Effector memory CD4-positive, alpha-beta T cell (primary cell): ENCODE measurements at regions not wholly inside any gene's neighbourhood (a gene's known extent, or its start where the extent isn't known, plus 50 kb on each side); places are given as distances from the start of the nearest gene placed in this dataset.

ENCODE experiments used
- DNase-seq, 3 donors: peaks; one replicate each; pipeline ENCODE4 v3.0.0-alpha.2; 2020
- H3K27ac ChIP-seq: 2 replicates; pipeline ENCODE4 v1.7.0; 2013; ENCODE audit warnings: mild to moderate bottlenecking, low read length, moderate library complexity; ENCODE audit not compliant: insufficient read depth, poor library complexity, severe bottlenecking
- H3K27me3 ChIP-seq: replicated peaks from 2 replicates; pipeline ENCODE4 v1.7.0; 2013; ENCODE audit warnings: mild to moderate bottlenecking, low read length; ENCODE audit not compliant: insufficient read depth, control insufficient read depth, poor library complexity, severe bottlenecking
- H3K36me3 ChIP-seq: 2 replicates; pipeline ENCODE4 v1.7.0; 2013; ENCODE audit warnings: mild to moderate bottlenecking, low read length, moderate library complexity; ENCODE audit not compliant: control insufficient read depth, insufficient read depth
- H3K4me1 ChIP-seq: 2 replicates; pipeline ENCODE4 v1.7.0; 2013; ENCODE audit warnings: low read length, mild to moderate bottlenecking; ENCODE audit not compliant: control insufficient read depth, insufficient read depth, poor library complexity, severe bottlenecking
- H3K4me3 ChIP-seq: 2 replicates; pipeline ENCODE4 v1.7.0; 2013; ENCODE audit warnings: low read length, low read depth, mild to moderate bottlenecking; ENCODE audit not compliant: insufficient read depth, poor library complexity, severe bottlenecking
- H3K9me3 ChIP-seq: 2 replicates; pipeline ENCODE4 v1.7.0; 2013; ENCODE audit warnings: mild to moderate bottlenecking, low read length, moderate library complexity; ENCODE audit not compliant: control insufficient read depth

GRCh38 chr1:101290922-101291561 lies 54.2 kb downstream of the S1PR1 start:
- H3K27ac ChIP-seq, result peak overlapping the region; percentile 31

GRCh38 chr1:101291562-101292380 lies 55.0 kb downstream of the S1PR1 start:
- Histone ChIP-seq H3K4me3 (no peak overlapping the region), H3K27me3 (no peaks in the 10 kb centered on the region)
- peak in 2 of 3 donors; percentile 10 to 17 for DNase-seq

More at GRCh38 chr1:101290922-101291561, 54.2 kb downstream of the S1PR1 start:
- no peaks in the 10 kb centered on the region for H3K36me3 ChIP-seq
- H3K4me3 ChIP-seq, result no peak overlapping the region
- H3K4me1 ChIP-seq, result peaks cover 63% of the 10 kb centered on the region
- DNase-seq, result no peak
- no peaks in the 10 kb centered on the region for H3K9me3 ChIP-seq
- H3K27me3 ChIP-seq, result no peaks in the 10 kb centered on the region

GRCh38 chr1:101293461-101294051 lies 56.7 kb downstream of the S1PR1 start:
- DNase-seq, result peak; percentile 38 to 52 (median 44)
- H3K36me3 ChIP-seq, result no peaks in the 10 kb centered on the region
- H3K27ac ChIP-seq, result peak overlapping the region; percentile 42

More at GRCh38 chr1:101291562-101292380, 55.0 kb downstream of the S1PR1 start:
- Histone ChIP-seq H3K27ac (peak overlapping the region; percentile 28), H3K9me3 (no peaks in the 10 kb centered on the region), H3K36me3 (no peaks in the 10 kb centered on the region), H3K4me1 (peaks cover 58% of the 10 kb centered on the region)

GRCh38 chr1:101295209-101295608 lies 58.4 kb downstream of the S1PR1 start:
- peaks cover 53% of the 10 kb centered on the region for H3K4me1 ChIP-seq
- no peaks in the 10 kb centered on the region for H3K36me3 ChIP-seq
- no peak overlapping the region for H3K4me3 ChIP-seq
- peak overlapping the region; percentile 58 for H3K27ac ChIP-seq
- H3K27me3 ChIP-seq, result no peaks in the 10 kb centered on the region
- H3K9me3 ChIP-seq, result no peaks in the 10 kb centered on the region
- peak in 1 of 3 donors; percentile 37 for DNase-seq

More at GRCh38 chr1:101293461-101294051, 56.7 kb downstream of the S1PR1 start:
- no peaks in the 10 kb centered on the region for H3K27me3 ChIP-seq
- peaks cover 55% of the 10 kb centered on the region for H3K4me1 ChIP-seq
- H3K9me3 ChIP-seq, result no peaks in the 10 kb centered on the region
- H3K4me3 ChIP-seq, result no peak overlapping the region

- Histone ChIP-seq H3K4me3 (no peak overlapping the region), H3K9me3 (no peaks in the 10 kb centered on the region), H3K27ac (peak overlapping the region; percentile 39), H3K36me3 (no peaks in the 10 kb centered on the region), H3K27me3 (no peaks in the 10 kb centered on the region), H3K4me1 (peaks cover 22% of the 10 kb centered on the region)
- no peak for DNase-seq
These were observed 61.8 kb downstream of the S1PR1 start for GRCh38 chr1:101298663-101299062.

GRCh38 chr1:101299141-101299540 lies 62.3 kb downstream of the S1PR1 start:
- DNase-seq, result no peak
- Histone ChIP-seq H3K9me3 (no peaks in the 10 kb centered on the region), H3K4me1 (peaks cover 20% of the 10 kb centered on the region), H3K27ac (no peak overlapping the region), H3K27me3 (no peaks in the 10 kb centered on the region), H3K4me3 (no peak overlapping the region), H3K36me3 (no peaks in the 10 kb centered on the region)

GRCh38 chr1:101299710-101300109 lies 62.9 kb downstream of the S1PR1 start:
- DNase-seq, result no peak
- H3K36me3 ChIP-seq, result no peaks in the 10 kb centered on the region
- no peak overlapping the region for H3K27ac ChIP-seq
- no peak overlapping the region for H3K4me3 ChIP-seq
- H3K27me3 ChIP-seq, result no peaks in the 10 kb centered on the region
- H3K9me3 ChIP-seq, result no peaks in the 10 kb centered on the region
- H3K4me1 ChIP-seq, result peaks cover 19% of the 10 kb centered on the region

GRCh38 chr1:101300916-101301315 lies 64.1 kb downstream of the S1PR1 start:
- H3K27me3 ChIP-seq, result no peaks in the 10 kb centered on the region
- no peaks in the 10 kb centered on the region for H3K9me3 ChIP-seq
- no peak overlapping the region for H3K27ac ChIP-seq
- no peak overlapping the region for H3K4me3 ChIP-seq
- H3K36me3 ChIP-seq, result no peaks in the 10 kb centered on the region
- no peak for DNase-seq
- H3K4me1 ChIP-seq, result peaks cover 8% of the 10 kb centered on the region

- DNase-seq, result no peak
- Histone ChIP-seq H3K4me3 (no peak overlapping the region), H3K4me1 (peaks cover 8% of the 10 kb centered on the region), H3K36me3 (no peaks in the 10 kb centered on the region), H3K9me3 (no peaks in the 10 kb centered on the region), H3K27me3 (no peaks in the 10 kb centered on the region), H3K27ac (no peak overlapping the region)
These were observed 64.7 kb downstream of the S1PR1 start for GRCh38 chr1:101301446-101302057.
